ENCODE measurements at regions not wholly inside any gene's neighbourhood (a gene's known extent, or its start where the extent isn't known, plus 50 kb on each side); places are given as distances from the start of the nearest gene placed in this dataset.
"Not testable (repeated sequence)": the region's sequence is repeated elsewhere in the genome, so short reads cannot be mapped to it uniquely, and the experiment has no call there.

DNA sequence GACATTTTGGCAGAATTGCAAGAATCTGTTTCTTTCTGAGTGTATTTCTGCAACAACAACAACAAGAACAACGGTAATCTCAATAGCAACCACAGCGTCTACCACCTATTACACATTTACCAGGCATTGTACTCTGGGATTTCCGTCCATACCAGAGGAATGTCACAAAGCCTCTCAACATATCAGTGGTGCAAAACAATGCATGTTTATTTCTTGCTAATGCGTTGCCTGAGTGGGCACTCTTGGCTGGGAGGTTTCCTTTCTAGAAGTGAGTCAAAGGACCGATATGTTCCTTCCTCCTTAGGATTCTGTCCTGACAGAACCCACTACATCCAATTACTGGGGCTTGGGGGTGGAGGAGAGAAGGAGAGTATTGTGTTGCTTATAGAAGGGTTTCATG is 585.6 kb downstream of the TSN start:
- ChIA-PET CTCF (no interaction called here), POLR2A (no interaction called here)
- Histone ChIP-seq H3K27me3 (ENCODE audit: control insufficient read depth, insufficient read depth, low read length) (no peaks in the 10 kb centered on the region), H3K27ac (ENCODE audit: low read depth, low read length) (no peak overlapping the region), H3K9me3 (ENCODE audit: control insufficient read depth, insufficient read depth, low read length) (no peaks in the 10 kb centered on the region; the same call in 1 of the 2 replicates), H3K4me3 (ENCODE audit: low read depth, low read length) (no peak overlapping the region)
- TF ChIP-seq, protein P1, sequence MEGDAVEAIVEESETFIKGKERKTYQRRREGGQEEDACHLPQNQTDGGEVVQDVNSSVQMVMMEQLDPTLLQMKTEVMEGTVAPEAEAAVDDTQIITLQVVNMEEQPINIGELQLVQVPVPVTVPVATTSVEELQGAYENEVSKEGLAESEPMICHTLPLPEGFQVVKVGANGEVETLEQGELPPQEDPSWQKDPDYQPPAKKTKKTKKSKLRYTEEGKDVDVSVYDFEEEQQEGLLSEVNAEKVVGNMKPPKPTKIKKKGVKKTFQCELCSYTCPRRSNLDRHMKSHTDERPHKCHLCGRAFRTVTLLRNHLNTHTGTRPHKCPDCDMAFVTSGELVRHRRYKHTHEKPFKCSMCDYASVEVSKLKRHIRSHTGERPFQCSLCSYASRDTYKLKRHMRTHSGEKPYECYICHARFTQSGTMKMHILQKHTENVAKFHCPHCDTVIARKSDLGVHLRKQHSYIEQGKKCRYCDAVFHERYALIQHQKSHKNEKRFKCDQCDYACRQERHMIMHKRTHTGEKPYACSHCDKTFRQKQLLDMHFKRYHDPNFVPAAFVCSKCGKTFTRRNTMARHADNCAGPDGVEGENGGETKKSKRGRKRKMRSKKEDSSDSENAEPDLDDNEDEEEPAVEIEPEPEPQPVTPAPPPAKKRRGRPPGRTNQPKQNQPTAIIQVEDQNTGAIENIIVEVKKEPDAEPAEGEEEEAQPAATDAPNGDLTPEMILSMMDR (IDR thresholded peaks at IDR 0.05; ENCODE audit: low read depth, low read length), result no peak
- no peak for DNase-seq (ENCODE audit: low read depth, low spot score)

DNA sequence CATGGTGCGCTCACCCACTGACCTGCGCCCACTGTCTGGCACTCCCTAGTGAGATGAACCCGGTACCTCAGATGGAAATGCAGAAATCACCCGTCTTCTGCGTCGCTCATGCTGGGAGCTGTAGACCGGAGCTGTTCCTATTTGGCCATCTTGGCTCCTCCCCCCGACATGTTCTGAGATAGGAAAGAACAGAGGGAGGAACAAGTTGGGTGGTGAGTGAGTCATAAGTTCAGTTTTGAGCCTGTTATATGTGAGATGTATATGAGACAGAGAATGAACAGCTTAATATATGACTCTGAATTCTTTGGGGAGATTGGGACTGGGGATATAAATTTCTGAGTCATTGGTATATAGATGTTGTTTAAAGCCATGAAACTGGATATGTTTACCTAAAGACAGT is 596.7 kb downstream of the TSN start:
- POLR2A ChIA-PET; H3K27me3 ChIP-seq (ENCODE audit: control insufficient read depth, insufficient read depth, low read length); CTCF ChIA-PET; H3K27ac ChIP-seq (ENCODE audit: low read depth, low read length); H3K9me3 ChIP-seq (ENCODE audit: control insufficient read depth, insufficient read depth, low read length); DNase-seq (ENCODE audit: low read depth, low spot score); H3K4me3 ChIP-seq (ENCODE audit: low read depth, low read length): not testable (repeated sequence)

DNA sequence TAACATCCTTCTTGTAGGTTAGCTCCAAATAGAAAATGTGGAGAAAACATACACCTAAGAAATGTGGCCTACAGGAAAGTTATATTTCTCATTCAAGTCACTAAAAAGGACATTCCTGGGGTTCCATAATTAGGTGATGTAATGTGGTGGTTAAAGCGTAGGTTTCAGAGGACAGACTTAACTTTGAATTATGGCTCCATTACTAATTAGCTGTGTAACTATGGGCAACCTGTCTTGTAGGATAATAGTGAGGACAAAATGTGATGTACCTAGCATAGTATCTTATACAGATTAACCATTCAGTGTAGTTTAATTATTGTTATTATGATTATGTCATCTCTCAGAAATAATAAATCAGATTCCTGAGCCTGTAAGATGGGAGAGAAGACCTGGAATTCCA is 602.5 kb downstream of the TSN start:
- POLR2A ChIA-PET, result no interaction called here
- H3K9me3 ChIP-seq (ENCODE audit: control insufficient read depth, insufficient read depth, low read length), result peaks cover 3% of the 10 kb centered on the region
- no peaks in the 10 kb centered on the region for H3K27me3 ChIP-seq (ENCODE audit: control insufficient read depth, insufficient read depth, low read length)
- no peak overlapping the region for H3K27ac ChIP-seq (ENCODE audit: low read depth, low read length)
- no peak for DNase-seq (ENCODE audit: low read depth, low spot score)
- CTCF ChIA-PET, result no interaction called here
- H3K4me3 ChIP-seq (ENCODE audit: low read depth, low read length), result no peak overlapping the region
- TF ChIP-seq, protein P1 (IDR thresholded peaks at IDR 0.05; ENCODE audit: low read depth, low read length), result no peak

DNA sequence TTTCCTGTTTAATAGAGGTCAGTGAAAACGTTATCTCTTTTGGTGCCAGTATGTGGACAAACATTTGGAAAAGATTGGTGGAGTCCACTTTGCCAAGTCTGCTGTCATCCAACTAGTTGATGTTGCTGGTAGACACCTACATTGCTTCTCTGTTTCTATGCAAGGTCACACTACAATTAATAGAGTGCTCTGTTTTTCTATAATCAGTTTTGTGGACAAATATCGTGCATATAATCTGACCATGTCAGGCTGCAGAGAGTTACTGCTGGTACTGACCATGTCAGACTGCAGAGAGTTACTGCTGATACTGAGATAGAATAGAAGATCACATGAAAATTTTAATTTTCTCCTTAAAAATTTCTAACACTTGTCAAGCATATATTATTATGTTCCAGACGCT is 603.3 kb downstream of the TSN start:
- H3K9me3 ChIP-seq (ENCODE audit: control insufficient read depth, insufficient read depth, low read length), result peaks cover 3% of the 10 kb centered on the region
- no peaks in the 10 kb centered on the region for H3K27me3 ChIP-seq (ENCODE audit: control insufficient read depth, insufficient read depth, low read length)
- no peak overlapping the region for H3K4me3 ChIP-seq (ENCODE audit: low read depth, low read length)
- no peak for DNase-seq (ENCODE audit: low read depth, low spot score)
- TF ChIP-seq, protein P1 (IDR thresholded peaks at IDR 0.05; ENCODE audit: low read depth, low read length), result no peak
- POLR2A ChIA-PET, result no interaction called here
- CTCF ChIA-PET, result no interaction called here
- no peak overlapping the region for H3K27ac ChIP-seq (ENCODE audit: low read depth, low read length)

DNA sequence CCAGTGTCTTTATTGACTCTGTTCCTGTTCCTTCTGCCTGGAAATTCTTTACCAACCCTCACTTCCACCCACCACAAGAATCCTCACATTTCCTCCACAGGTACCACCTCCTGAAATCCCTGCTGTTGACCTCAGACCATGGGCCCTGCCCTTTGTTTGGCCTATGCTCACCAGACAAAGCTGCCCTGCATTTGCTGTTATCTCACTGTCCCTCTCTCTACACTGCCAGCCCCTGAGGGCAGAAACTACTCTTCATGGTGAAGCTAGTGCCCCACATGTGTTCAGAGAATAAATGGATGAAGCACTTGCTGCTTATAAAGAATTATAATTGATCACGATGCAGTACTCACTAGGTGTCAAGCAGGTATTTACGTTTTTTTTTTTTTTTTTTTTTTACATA is 608.4 kb downstream of the TSN start:
- Histone ChIP-seq H3K4me3 (ENCODE audit: low read depth, low read length) (no peak overlapping the region), H3K27ac (ENCODE audit: low read depth, low read length) (no peak overlapping the region), H3K27me3 (ENCODE audit: control insufficient read depth, insufficient read depth, low read length) (no peaks in the 10 kb centered on the region), H3K9me3 (ENCODE audit: control insufficient read depth, insufficient read depth, low read length) (peaks cover 3% of the 10 kb centered on the region)
- ChIA-PET POLR2A (no interaction called here), CTCF (no interaction called here)
- no peak for DNase-seq (ENCODE audit: low read depth, low spot score)
- TF ChIP-seq, protein P1 (IDR thresholded peaks at IDR 0.05; ENCODE audit: low read depth, low read length), result no peak

DNA sequence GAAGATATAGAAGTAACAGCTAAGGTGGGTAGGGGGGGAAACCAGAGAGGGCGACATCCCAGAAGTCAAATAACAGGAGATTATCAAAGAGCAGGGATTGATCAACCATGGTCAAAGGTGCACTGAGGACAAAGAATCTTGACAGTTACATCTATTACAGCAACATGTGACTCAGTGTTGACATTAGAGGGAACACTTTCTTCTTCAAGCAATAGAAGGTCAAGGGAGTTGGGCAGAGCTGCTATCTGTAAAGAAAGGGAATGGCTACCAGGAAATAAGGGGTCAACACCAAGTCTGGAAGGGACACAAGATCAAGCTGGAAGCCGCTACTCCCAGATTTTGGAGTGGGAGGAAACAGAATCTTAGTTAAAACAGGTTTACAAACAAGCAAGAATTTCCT is 611.0 kb downstream of the TSN start:
- DNase-seq (ENCODE audit: low read depth, low spot score), result no peak
- POLR2A ChIA-PET, result no interaction called here
- Histone ChIP-seq H3K27me3 (ENCODE audit: control insufficient read depth, insufficient read depth, low read length) (no peaks in the 10 kb centered on the region), H3K9me3 (ENCODE audit: control insufficient read depth, insufficient read depth, low read length) (peaks cover 3% of the 10 kb centered on the region), H3K4me3 (ENCODE audit: low read depth, low read length) (no peak overlapping the region), H3K27ac (ENCODE audit: low read depth, low read length) (no peak overlapping the region)
- TF ChIP-seq, protein P1 (IDR thresholded peaks at IDR 0.05; ENCODE audit: low read depth, low read length), result no peak
- CTCF ChIA-PET, result no interaction called here
